Calu3 (cell line): ENCODE measurements at regions not wholly inside any gene's neighbourhood (a gene's known extent, or its start where the extent isn't known, plus 50 kb on each side); places are given as distances from the start of the nearest gene placed in this dataset.
A peak's percentile ranks its signal among the peaks of the same experiment; 100 is the strongest.

ENCODE experiments used
- BruUV-seq: library from RNA; stranded (reverse); fragments of 400-500 nt; replicated peaks from 2 replicates; lab custom pipeline; 2021; lab: Mats Ljungman, UMichigan
- CTCF ChIA-PET: fragments of 300-600 bp; sonication (Branson Sonifier 250); formaldehyde crosslinking; loops from one replicate; lab custom pipeline; 2022; ENCODE audit warnings: antibody characterized with exemption; lab: Charles Lee
- DNase-seq: peaks from one replicate; pipeline ENCODE4 v3.0.0; 2022
- H3K27ac Mint-ChIP-seq: one replicate; pipeline ENCODE4 v1.8.0; 2022; ENCODE audit warnings: mixed read lengths; ENCODE audit not compliant: unreplicated experiment
- H3K27me3 Mint-ChIP-seq: one replicate; pipeline ENCODE4 v1.8.0; 2022; ENCODE audit warnings: mixed read lengths; ENCODE audit not compliant: unreplicated experiment
- H3K36me3 Mint-ChIP-seq: one replicate; pipeline ENCODE4 v1.8.0; 2022; ENCODE audit warnings: mild to moderate bottlenecking, moderate library complexity, mixed read lengths; ENCODE audit not compliant: insufficient read depth, unreplicated experiment
- H3K4me1 Mint-ChIP-seq: one replicate; pipeline ENCODE4 v1.8.0; 2022; ENCODE audit warnings: mild to moderate bottlenecking, low read depth, mixed read lengths; ENCODE audit not compliant: unreplicated experiment
- H3K4me3 Mint-ChIP-seq: one replicate; pipeline ENCODE4 v1.8.0; 2022; ENCODE audit warnings: mild to moderate bottlenecking, low read depth, moderate library complexity, mixed read lengths; ENCODE audit not compliant: unreplicated experiment
- H3K9me3 Mint-ChIP-seq: one replicate; pipeline ENCODE4 v1.8.0; 2022; ENCODE audit warnings: low read depth, mixed read lengths; ENCODE audit not compliant: unreplicated experiment
- CTCF ChIP-seq: fragments of 200-600 bp; IDR thresholded peaks from one replicate; pipeline ENCODE4 v1.8.0; 2022; ENCODE audit warnings: antibody characterized with exemption; ENCODE audit not compliant: unreplicated experiment
- intact Hi-C: fragments of 100-400 bp; cut with micrococcal nuclease; formaldehyde crosslinking; loops from one replicate; pipeline ENCODE4 v1.10.0; 2022; ENCODE audit not compliant: unreplicated experiment

- no peak for TF ChIP-seq CTCF
- Mint-ChIP-seq H3K4me1 (peaks cover 33% of the 10 kb centered on the region), H3K27me3 (peaks cover 29% of the 10 kb centered on the region), H3K9me3 (peaks cover 3% of the 10 kb centered on the region), H3K27ac (no peak overlapping the region), H3K36me3 (no peaks in the 10 kb centered on the region), H3K4me3 (no peak overlapping the region)
- peak; percentile 18 for DNase-seq
- BruUV-seq: no TSS peak
- intact Hi-C loops: no loop called here
- CTCF ChIA-PET: interaction anchor here (0.5 kb wide), 1 partner anchor 275 kb away, joined by 5 read pairs; no protein-coding TSS in a partner anchor
Measured at GRCh38 chr22:27022274-27022895, 365.0 kb downstream of the MIAT start.

- Mint-ChIP-seq H3K9me3 (peaks cover 3% of the 10 kb centered on the region), H3K27me3 (peaks cover 27% of the 10 kb centered on the region), H3K27ac (no peak overlapping the region), H3K4me1 (peaks cover 33% of the 10 kb centered on the region), H3K36me3 (no peaks in the 10 kb centered on the region), H3K4me3 (no peak overlapping the region)
- DNase-seq: no peak
- CTCF ChIA-PET: interaction anchor here (0.7 kb wide), 1 partner anchor 43 kb away, joined by 3 read pairs; no protein-coding TSS in a partner anchor
- TF ChIP-seq CTCF: no peak
- intact Hi-C loops: no loop called here
- no TSS peak for BruUV-seq
Measured at GRCh38 chr22:27022896-27023361, 365.5 kb downstream of the MIAT start.

- H3K27me3 Mint-ChIP-seq: peaks cover 21% of the 10 kb centered on the region
- H3K36me3 Mint-ChIP-seq: no peaks in the 10 kb centered on the region
- no peak overlapping the region for H3K27ac Mint-ChIP-seq
- H3K9me3 Mint-ChIP-seq: peaks cover 3% of the 10 kb centered on the region
- peaks cover 33% of the 10 kb centered on the region for H3K4me1 Mint-ChIP-seq
- no peak overlapping the region for H3K4me3 Mint-ChIP-seq
- DNase-seq: no peak
- intact Hi-C loops: no loop called here
- no peak for TF ChIP-seq CTCF
- BruUV-seq: no TSS peak
- CTCF ChIA-PET: interaction anchor here (0.7 kb wide), 1 partner anchor 42 kb away, joined by 3 read pairs; no protein-coding TSS in a partner anchor
Measured at GRCh38 chr22:27023591-27023990, 366.2 kb downstream of the MIAT start.

GRCh38 chr22:27024982-27025381 is 367.6 kb downstream of the MIAT start:
- Mint-ChIP-seq H3K4me1 (peaks cover 24% of the 10 kb centered on the region), H3K27ac (no peak overlapping the region), H3K27me3 (peaks cover 13% of the 10 kb centered on the region), H3K9me3 (peaks cover 3% of the 10 kb centered on the region), H3K36me3 (no peaks in the 10 kb centered on the region), H3K4me3 (no peak overlapping the region)
- BruUV-seq: no TSS peak
- CTCF ChIA-PET: no interaction called here
- no peak for TF ChIP-seq CTCF
- DNase-seq: no peak
- intact Hi-C loops: no loop called here
